Lung microvascular endothelial cell (primary cell): ENCODE measurements at regions not wholly inside any gene's neighbourhood (a gene's known extent, or its start where the extent isn't known, plus 50 kb on each side); places are given as distances from the start of the nearest gene placed in this dataset.
"Not testable (repeated sequence)": the region's sequence is repeated elsewhere in the genome, so short reads cannot be mapped to it uniquely, and the experiment has no call there.

Experiments
- DNase-seq, 2 donors: peaks; one replicate each; pipeline versions ENCODE4 v3.0.0 to v3.0.0-alpha.2; 2010; ENCODE audit warnings: low read depth in 2 of 2

DNA sequence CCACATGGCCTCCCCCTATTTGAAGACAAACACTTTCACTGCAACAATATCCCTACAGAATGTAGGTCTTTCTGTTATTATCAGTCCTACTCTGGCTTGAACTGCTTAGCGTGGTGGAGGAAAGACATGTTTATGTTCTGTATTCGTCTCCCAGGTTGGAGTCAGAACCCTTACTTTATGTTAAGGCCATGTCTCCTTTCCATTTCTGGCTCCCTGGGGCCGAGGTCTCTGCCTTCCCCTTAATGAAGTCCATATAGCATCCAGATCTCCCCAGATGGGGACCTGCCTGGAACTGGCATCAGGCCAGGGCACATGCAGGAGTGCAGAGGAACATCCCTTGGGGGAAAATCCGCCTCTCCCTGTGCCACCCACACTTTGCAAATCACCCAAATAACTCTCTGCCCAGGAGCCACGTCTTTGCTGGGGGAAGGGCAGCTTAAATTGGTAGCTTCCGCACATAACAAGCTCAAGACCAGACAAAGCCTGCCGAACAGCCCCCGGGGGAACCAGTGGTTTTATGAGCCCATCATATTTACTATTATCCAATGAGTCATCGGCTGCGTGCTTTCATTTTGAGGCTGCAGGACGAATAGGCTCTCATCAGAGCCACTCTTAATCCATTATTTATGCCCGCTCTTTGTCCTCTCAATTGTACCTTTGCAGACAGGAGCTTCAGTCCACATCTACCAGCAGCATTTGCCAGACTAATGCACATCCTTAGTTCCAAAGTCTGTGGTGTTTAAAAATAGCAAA lies 237.0 kb downstream of the UACA start:
- no peak for DNase-seq

DNA sequence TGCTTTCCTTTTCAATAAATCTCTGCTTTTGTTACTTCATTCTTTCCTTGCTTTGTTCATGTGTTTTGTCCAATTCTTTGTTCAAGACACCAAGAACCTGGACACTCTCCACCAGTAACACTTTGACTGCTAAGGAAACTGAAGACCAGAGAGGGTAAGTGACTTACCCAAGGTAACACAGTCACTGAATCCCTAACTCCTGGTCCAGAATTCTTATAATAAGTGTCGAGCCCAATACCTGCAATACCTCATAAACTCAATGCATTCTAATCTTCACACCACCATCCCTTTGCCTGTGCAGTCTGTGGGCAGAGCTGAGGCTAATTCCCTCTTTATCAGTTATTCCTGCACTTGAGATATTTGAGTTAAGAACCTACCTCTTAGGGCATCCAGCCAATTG lies 237.8 kb downstream of the UACA start:
- DNase-seq = no peak

DNA sequence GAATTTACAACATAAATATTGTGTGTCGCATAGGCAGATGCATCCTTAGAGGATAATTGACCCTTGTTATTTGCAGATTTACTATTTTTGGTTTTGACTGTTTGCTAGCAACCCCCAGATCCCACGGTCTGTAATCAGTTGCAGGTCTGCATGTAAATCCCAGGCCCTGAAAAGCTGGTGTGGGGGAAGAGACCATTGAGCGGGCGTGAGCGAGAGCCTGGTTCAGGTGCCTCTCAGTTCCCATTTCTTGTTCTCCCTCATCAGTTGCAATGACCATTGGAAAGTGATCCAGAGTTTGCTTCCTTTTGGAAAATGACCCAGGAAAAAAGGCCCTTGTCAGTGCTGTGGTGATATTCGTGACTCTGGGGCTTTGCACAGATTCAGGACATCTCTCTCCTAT lies 238.9 kb downstream of the UACA start:
- DNase-seq = no peak

DNA sequence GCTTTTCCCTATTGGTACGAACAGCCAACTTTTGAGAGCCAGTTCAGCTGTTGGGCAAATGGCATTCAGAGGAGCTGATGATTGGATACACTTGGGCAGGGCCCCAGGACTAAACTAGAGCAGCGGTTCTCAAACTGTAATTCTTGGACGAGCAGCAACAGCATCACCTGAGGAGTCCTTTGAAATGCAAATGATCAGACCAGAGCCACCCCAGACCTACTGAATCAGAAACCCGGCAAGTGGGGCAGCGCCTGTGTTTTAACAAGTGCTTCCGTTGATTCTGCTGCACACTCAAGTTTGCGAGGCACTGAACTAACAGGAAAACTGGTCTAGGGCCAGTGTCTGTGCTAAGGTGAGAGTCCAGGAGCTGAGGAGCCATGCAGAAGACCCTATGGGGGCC lies 239.7 kb downstream of the UACA start:
- DNase-seq = no peak

DNA sequence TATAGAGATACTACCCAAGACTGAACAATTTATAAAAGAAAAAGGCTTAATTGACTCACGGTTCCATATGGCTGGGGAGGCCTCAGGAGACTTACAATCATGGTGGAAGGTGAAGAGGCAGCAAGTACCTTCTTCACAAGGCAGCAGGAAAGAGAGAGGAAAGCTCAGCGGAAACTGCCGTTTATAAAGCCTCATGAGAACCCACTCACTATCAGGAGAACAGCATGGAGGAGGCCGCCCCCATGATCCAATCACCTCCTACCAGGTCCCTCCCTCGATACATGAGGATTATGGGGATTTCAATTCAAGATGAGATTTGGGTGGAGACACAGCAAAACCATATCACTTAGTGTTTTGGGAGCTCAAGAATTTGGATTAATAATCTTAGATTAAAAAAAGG lies 240.2 kb downstream of the UACA start:
- no peak for DNase-seq

DNA sequence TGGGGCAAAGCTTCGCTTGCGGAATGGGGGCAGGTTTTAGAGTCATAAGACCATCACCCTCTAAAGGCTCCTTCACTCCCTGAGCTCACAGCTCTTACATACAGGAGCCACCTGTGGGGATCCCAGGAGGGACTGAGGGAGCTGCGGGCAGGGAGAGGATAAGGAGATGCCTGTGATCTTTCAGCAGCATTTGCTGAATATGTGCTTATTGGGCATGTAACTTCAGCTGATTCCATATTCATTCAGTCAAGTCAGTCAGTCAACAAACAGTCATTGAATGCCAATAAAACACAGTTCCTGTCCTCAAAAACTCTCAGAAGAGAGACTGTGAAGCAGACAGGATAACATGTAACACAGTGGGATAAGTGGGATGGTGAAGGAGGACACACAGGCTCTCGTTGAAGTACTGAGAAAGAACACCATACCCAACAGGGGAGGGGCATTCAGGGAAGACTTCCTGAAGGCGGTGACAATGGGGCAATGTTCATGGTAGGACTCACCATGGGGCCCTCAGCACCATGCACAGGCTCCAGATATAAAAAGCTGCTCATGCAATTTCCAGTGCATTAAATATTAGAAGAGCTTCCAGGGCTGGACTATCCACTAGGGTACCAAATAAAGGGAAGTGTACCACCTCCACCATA lies 240.9 kb downstream of the UACA start:
- DNase-seq = no peak

DNA sequence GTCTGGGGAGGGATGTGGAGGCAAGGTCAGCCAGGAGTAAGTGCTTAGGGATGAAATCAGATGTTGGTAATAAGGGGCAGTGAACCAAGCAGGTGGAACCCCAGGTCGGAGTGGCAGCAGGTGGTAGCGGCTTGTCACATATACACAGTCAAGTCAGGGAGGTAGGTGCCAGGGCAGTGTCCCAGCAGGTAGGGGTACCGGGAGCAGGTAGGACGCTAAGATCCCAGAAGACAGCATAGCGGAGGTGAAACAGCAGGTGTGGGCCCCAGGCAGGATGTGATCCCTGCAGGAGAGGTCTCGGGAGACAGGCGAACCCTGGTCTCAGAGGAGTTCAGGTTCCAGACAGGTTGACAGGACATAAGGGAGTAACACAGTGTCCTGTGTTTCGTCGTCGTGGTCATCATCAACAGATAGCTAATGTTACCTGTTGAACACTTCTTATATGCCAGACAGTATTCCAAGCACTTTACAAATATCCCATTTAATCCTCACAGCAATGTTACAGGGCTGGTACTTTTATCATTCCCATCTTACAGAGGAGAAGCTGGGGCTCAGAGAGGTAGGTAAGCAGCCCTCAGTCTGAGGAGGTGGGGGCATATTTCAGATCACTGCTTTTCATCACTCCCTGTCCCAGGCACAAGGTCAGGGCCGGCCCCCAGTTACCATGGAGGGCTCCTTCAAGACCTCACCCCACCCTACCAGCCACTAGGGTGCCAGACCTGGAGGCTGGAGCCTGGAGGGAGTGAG lies 241.6 kb downstream of the UACA start:
- no peak for DNase-seq

DNA sequence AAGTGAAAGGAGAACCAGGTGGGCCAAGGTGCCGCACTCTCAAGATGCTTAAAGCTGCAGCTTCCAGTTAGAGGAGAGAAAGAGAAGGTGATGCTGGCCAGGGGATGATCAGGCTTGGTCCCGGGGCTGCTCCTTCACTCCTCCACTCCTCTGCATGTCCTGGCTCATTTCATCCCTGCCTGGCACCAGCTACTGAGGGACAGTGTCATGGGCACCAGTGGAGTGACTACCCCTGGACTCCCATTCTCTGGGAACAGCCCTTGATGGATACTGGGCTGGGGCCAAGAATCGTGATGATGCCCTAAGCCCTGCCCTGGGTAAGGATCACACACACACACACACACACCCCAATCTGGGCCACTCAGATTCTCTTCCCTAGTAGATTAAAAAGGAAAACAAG lies 243.7 kb downstream of the UACA start:
- DNase-seq = no peak

DNA sequence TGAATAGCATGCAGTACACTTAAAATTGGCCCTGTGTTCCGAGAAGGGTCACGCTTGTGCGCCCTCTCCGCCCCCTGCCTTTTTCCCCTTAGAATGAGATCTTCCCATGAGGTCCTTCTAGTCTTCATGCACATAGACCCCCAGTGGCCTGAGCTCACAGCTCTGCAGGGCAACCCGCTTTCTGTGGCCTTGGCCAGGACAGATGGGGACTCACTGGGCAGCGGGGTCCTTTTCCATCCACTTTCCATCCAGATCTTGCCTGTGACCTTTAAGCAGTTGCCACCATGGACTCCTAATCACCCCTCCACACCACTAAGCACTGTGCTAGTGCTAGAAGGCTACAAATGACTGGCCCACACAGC lies 244.4 kb downstream of the UACA start:
- DNase-seq = no peak

DNA sequence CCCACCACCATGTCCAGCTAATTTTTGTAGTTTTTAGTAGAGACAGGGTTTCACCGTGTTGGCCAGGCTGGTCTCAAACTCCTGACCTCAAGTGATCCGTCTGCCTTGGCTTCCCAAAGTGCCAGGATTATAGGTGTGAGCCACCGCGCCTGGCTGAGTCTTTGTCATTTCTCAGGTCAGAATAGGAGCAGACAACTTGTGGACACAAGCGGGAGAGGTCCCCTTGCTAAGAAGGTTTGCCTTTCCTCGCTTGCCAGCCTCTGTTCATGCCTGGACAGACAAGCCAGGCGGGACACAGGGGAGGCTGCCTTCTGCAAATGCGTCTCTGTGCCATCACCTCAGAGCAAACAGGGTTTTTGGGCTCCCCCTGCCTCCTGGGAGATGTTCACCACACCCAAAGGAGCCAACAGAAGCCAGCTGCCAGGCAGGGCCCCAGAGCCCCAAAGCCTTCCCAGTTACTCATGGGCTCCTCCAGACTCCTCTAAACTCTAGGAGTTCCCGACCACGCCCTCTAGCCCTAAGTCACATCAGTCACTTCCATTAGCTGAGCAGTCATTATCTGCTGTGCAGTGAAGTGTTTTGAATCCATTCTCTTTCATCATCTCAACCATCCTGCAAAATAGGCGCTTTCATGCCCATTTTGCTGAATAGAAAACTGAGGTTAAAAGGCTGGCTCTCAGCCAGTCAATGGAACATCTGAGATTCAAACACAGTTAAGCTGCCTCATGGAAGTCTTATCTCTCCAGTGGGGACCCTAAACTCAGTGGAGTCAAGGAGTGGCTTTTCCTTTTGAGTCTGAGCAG lies 245.0 kb downstream of the UACA start:
- DNase-seq = no peak

DNA sequence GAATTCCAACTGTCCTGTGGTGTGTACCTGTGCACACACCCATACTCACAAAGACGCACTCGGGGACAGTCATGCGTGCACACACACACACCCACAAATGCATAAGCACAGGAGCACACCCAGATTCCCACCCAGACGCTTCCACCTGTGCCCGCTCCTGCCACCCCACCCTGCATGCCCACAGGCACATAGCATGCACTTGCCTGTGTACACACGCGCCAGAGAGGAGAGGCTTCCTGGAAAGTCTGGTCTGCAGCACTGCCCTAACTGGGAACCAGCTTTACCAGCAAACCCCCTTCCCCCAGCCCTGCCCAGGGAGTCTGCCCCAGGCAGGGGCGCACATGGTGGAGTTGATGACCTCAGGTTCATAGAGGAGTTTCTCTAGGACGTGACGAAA lies 246.2 kb downstream of the UACA start:
- no peak for DNase-seq

DNA sequence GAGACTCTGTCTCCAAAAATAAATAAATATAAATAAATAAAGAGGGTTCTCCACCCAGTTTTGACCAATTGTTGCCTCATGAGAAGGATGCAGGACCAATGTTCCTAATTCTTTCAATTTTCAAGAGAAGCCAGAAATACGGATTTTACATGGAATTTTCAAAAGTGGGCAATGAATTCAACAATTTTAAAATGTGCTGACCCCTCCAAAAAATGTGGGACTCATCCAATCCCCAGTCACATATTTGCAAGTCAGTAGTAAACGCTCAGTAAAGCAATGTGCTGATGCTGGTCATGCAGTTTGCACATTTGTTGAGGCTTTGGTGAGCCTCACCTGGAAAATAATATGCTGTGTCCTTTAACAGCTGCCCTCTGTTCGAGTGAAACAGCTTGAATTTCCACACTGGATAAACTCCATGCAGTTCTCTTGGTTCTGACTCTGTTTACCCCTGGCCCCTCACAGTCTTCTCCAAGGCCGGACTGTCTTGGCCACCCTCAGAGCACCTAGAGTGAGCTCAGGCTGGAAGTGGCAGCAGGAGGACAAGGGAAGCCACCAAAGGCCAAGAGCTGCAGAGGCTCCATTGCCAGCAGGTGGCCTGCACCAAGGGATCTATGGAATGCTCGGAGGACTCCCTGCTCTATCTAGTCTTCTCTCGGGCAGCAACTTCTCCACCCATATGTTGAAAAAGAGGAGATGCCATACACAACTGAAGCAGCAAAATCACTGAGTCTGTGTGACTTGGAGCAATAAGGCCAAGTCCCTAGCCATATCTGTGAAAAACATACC lies 246.8 kb downstream of the UACA start:
- no peak for DNase-seq

DNA sequence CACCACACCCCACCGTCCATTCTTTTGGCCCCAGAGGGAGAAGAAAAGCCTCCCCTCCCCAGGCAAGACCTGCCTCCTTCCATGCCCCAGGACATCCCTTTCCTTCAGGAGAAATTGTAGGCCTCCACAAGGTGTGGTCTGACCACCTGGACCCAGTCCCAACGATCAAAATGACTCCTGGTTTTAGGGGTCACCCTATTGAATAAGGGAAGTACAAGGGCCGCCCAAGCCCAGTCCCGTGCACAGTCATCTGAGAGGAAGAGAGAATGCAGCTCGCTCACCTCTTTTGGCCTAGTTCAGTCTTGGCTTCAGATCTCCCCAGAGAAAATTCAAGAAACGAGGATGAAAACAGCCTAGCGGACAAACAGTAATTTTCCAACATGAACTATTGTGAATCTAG lies 249.1 kb downstream of the UACA start:
- no peak for DNase-seq

DNA sequence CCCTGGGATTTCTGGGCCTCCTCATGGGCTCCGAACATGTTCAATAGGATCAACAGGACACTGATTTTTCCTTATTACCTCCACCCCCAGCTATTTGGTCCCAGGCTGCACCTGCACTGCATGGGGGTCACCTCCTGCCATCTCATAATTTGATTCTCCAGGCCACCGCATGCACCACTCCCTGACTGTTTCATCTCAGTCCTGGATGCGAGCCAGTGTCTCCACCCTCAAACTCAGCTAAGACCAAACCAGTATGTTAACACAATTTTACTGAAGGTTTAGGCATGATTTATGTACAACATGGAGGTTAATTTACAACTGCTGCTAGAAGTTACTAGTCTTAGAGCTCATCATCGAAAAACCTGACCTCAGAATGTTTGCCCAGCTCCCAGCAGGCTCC lies 249.5 kb downstream of the UACA start:
- DNase-seq = no peak

DNA sequence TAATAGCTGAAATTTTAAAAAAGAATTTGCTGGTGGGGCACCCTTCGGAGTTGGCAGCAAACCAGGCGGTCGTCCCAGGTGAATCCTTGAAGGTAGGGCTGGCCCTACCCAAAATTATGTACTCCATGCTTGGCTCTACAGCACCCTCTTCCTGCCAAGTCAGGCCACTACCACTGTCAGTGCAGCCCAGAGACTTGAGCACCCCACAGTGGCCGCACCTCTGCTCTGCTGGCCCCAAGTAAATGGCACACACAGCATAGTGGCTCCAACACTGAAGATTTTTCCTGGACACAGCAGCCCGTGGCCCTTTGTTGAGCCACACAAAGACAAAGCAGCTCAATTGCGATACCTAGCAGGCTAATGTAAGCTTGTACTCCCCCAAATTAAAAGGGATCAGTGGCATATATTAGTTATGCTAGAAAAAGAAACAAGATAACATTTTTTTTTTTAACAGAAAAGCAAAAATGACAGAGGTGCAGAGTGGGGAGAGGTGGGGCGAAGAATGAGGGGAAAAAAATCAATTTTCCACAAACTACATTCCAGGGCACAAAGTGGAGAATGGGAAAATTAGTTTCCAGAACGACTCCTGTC lies 250.5 kb downstream of the UACA start:
- DNase-seq = peak; percentile 33 to 73

DNA sequence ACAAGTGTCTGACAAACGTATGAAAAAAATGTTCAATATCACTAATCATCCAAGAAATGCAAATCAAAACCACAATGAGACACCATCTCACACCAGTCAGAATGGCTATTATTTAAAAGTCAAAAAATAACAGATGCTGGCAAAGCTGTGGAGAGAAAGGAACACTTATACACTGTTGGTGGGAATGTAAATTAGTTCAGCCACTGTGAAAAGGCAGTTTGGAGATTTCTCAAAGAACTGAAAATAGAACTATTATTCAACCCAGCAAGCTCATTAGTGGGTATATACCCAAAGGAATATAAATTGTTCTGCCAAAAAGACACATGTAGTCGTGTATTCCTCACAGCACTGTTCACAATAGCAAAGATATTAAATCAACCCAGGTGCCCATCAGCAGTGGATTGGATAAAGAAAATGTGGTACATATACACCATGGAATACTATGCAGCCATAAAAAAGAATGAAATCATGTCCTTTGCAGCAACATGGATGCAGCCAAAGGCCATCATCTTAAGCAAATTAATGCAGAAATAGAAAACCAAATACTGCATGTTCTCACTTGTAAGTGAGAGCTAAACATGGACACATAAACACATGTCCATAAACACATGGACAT lies 251.3 kb downstream of the UACA start:
- not testable (repeated sequence) for DNase-seq

DNA sequence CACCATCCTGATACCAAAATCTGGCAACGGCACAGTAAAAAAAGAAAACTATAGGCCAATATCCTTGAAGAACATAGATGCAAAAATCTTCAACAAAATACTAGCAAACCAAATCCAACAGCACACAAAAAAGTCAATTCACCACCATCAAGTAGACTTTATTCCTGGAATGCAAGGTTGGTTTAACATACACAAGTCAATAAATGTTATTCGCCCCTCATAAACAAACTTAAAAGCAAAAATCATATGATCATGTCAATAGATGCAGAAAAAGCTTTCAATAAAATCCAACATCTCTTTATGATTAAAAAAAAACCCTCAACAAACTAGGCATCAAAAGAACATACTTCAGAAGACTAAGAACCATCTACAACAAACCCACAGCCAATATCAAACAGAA lies 252.9 kb downstream of the UACA start:
- DNase-seq = no peak

DNA sequence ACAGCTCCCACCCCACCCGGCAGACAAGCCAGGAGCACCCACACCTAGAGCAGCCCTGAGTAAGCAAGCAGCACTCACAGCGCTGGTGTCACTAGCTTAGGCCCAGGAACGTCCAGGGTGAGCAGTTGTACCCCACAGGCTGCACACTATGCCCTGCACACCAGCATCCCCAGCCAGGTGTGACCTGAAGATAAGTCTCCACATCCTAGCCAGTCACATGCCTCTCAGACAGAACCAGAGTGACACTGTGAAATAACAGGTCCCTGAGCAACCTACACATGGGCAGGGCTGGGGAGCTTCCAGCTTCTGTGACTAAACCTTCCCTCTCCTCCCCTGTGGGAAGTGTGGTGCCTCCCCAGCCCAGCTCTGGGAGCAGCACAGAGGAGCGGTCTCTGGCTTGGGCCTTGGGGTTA lies 253.6 kb downstream of the UACA start:
- no peak for DNase-seq

DNA sequence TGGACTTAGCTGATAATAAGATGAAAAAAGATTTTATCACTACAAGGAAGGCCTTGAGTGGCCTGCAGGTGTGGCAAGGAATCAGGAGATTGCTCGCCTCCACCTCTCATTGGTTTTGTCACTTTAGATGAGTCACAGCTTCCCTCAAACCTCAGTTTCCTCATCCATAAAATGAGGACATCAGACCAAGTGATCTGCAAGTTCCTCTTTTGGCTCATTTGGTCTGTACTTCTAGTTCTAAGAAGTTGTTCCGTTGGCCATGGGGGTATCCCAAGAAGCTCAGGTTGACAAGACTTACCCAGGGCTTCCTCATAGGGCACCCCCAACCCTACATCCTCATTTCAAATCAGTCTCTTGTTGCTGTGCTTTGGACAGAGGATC lies 254.1 kb downstream of the UACA start:
- DNase-seq = no peak

DNA sequence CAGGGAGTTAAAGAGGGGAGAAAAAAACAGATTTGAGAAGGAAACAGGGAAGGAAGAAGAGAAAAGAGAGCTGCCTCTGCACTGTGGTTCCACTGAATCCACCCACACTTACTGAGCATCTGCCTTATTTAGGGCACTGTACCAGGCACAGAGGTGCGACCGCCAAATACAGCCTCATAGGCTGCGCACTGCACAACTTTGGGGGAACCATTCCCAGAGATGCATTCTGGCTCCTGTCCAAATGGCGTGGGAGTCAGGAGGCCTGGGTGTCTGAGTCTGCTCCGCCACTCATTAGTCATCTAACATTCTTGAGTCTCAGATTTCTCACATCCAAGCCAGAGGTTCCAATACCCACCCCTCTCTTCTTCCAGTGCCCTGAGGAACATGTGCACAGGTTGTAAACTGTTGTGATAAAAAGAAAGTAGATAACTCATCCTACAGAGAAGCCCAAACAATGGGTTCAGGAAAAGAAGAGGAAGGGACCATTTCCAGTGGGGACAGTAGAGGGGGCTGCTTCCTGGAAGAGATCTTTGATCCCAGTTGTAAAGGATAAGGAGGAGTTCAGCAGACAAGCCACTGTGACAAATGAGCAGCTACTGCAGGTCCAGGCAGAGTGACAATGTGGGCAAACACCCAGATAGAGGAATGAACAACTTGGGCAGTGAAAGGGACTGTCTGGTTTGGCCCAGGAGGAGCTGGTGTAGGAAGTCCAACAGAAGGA lies 254.6 kb downstream of the UACA start:
- peak in 1 of 2 donors; percentile 82 for DNase-seq
